H1 (cell line): ENCODE measurements at regions not wholly inside any gene's neighbourhood (a gene's known extent, or its start where the extent isn't known, plus 50 kb on each side); places are given as distances from the start of the nearest gene placed in this dataset.

Source experiments
- CTCF ChIA-PET: fragments of 300-600 bp; sonication (Branson Sonifier 250); formaldehyde crosslinking; loops from one replicate; lab custom pipeline; 2021; ENCODE audit not compliant: partially characterized antibody; lab: Charles Lee
- POLR2A ChIA-PET: fragments of 300-600 bp; sonication (Branson Sonifier 250); formaldehyde crosslinking; loops from one replicate; lab custom pipeline; 2021; ENCODE audit warnings: inconsistent platforms; ENCODE audit not compliant: partially characterized antibody; lab: Charles Lee
- DNase-seq, 2 experiments: peaks; one replicate each; pipeline versions ENCODE4 v3.0.0 to v3.0.0-alpha.2; 2010 to 2022; ENCODE audit warnings: low spot score in 2 of 2, low read depth in 1 of 2, mixed read lengths in 1 of 2
- FAIRE-seq: peaks from 2 replicates; lab custom pipeline; 2011; peaks lifted over from hg19 to GRCh38; lab: Jason Lieb, UNC
- H2AFZ ChIP-seq: 2 replicates; pipeline ENCODE4 v1.8.1; 2012; ENCODE audit warnings: low read length, inconsistent platforms
- H2AK5ac ChIP-seq: 2 replicates; pipeline ENCODE4 v1.6.1; 2013; ENCODE audit warnings: low read depth, low read length
- H2BK120ac ChIP-seq: replicated peaks from 2 replicates; pipeline ENCODE3; 2013; ENCODE audit warnings: low read depth, low read length, inconsistent platforms
- H2BK12ac ChIP-seq: 2 replicates; pipeline ENCODE4 v1.6.1; 2013; ENCODE audit warnings: low read depth, low read length
- H2BK15ac ChIP-seq: 2 replicates; pipeline ENCODE4 v1.6.1; 2013; ENCODE audit warnings: low read length
- H2BK20ac ChIP-seq: 2 replicates; pipeline ENCODE4 v1.6.1; 2013; ENCODE audit warnings: low read length
- H2BK5ac ChIP-seq: 2 replicates; pipeline ENCODE4 v1.6.1; 2013; ENCODE audit warnings: low read depth, low read length
- H3K14ac ChIP-seq: 2 replicates; pipeline ENCODE4 v1.6.1; 2013; ENCODE audit warnings: inconsistent platforms; ENCODE audit not compliant: insufficient read length
- H3K18ac ChIP-seq: 2 replicates; pipeline ENCODE4 v1.6.1; 2013; ENCODE audit warnings: low read length; ENCODE audit errors: extremely low read depth
- H3K23ac ChIP-seq: 2 replicates; pipeline ENCODE4 v1.6.1; 2013; ENCODE audit warnings: inconsistent platforms; ENCODE audit not compliant: insufficient read length
- H3K23me2 ChIP-seq: 2 replicates; pipeline ENCODE4 v1.6.1; 2013; ENCODE audit warnings: low read depth, low read length
- H3K27ac ChIP-seq: 2 replicates; pipeline ENCODE4 v1.6.1; 2011; ENCODE audit warnings: low read depth, low read length, inconsistent platforms
- H3K27me3 ChIP-seq, 4 experiments: replicated peaks in 1 of 4; 1 replicate in 1 of 4; 2 replicates in 3 of 4; pipeline versions ENCODE4 v1.6.1 to v1.8.1; 2011 to 2013; ENCODE audit warnings: low read length in 3 of 4, mild to moderate bottlenecking in 3 of 4, inconsistent platforms in 2 of 4, mixed read lengths in 2 of 4, moderate library complexity in 1 of 4; ENCODE audit not compliant: control insufficient read depth in 3 of 4, insufficient read depth in 3 of 4; ENCODE audit errors: extremely low read depth in 1 of 4
- H3K36me3 ChIP-seq, 4 experiments: 2 replicates each; pipeline versions ENCODE4 v1.6.1 to v1.8.1; 2011 to 2013; ENCODE audit warnings: mild to moderate bottlenecking in 4 of 4, low read length in 3 of 4, moderate library complexity in 2 of 4, control low read depth in 1 of 4, inconsistent platforms in 1 of 4; ENCODE audit not compliant: insufficient read depth in 4 of 4, control insufficient read depth in 2 of 4
- H3K4ac ChIP-seq: replicated peaks from 2 replicates; pipeline ENCODE3; 2013; ENCODE audit warnings: low read length, low read depth, mixed read lengths, inconsistent platforms; ENCODE audit not compliant: insufficient read length
- H3K4me1 ChIP-seq, 4 experiments: replicated peaks in 1 of 4; 1 replicate in 1 of 4; 2 replicates in 3 of 4; pipeline versions ENCODE4 v1.6.1 to v1.8.1; 2011 to 2013; ENCODE audit warnings: low read length in 3 of 4, inconsistent platforms in 2 of 4, mixed read lengths in 1 of 4; ENCODE audit not compliant: insufficient read depth in 4 of 4, control insufficient read depth in 3 of 4
- H3K4me2 ChIP-seq, 2 experiments: 2 replicates each; pipeline versions ENCODE4 v1.6.1 to v1.8.1; 2011 to 2013; ENCODE audit warnings: low read depth in 2 of 2, low read length in 2 of 2, control low read depth in 1 of 2, inconsistent platforms in 1 of 2, mild to moderate bottlenecking in 1 of 2; ENCODE audit not compliant: insufficient read depth in 1 of 2
- H3K4me3 ChIP-seq, 4 experiments: fragments of 200-600, 300-600 bp in 1 of 4; sonication (generic), shearing (Covaris generic), sonication (Bioruptor Twin) in 1 of 4; 2 replicates each; pipeline versions ENCODE4 v1.5.1 to v1.8.1; 2011 to 2016; ENCODE audit warnings: low read length in 4 of 4, low read depth in 3 of 4, control low read depth in 2 of 4, inconsistent platforms in 2 of 4, mild to moderate bottlenecking in 2 of 4, mixed read lengths in 1 of 4, moderate library complexity in 1 of 4; ENCODE audit not compliant: insufficient read depth in 2 of 4; ENCODE audit errors: extremely low read depth in 1 of 4
- H3K56ac ChIP-seq: replicated peaks from 2 replicates; pipeline ENCODE3; 2013; ENCODE audit warnings: low read depth, mild to moderate bottlenecking, mixed read lengths, low read length, inconsistent platforms; ENCODE audit not compliant: insufficient read length
- H3K79me1 ChIP-seq: 2 replicates; pipeline ENCODE4 v1.6.1; 2013; ENCODE audit warnings: low read depth, low read length, control low read depth
- H3K79me2 ChIP-seq, 2 experiments: 2 replicates each; pipeline versions ENCODE4 v1.6.1 to v1.8.1; 2012 to 2013; ENCODE audit warnings: low read length in 2 of 2, mild to moderate bottlenecking in 2 of 2, inconsistent platforms in 1 of 2; ENCODE audit not compliant: insufficient read depth in 2 of 2, control insufficient read depth in 1 of 2
- H3K9ac ChIP-seq, 4 experiments: replicated peaks in 1 of 4; 1 replicate in 1 of 4; 2 replicates in 3 of 4; pipeline versions ENCODE4 v1.6.1 to v1.8.1; 2011 to 2013; ENCODE audit warnings: low read depth in 3 of 4, low read length in 3 of 4, control low read depth in 2 of 4, mild to moderate bottlenecking in 2 of 4, moderate library complexity in 2 of 4, inconsistent platforms in 1 of 4; ENCODE audit errors: extremely low read depth in 1 of 4
- H3K9me3 ChIP-seq, 2 experiments: 2 replicates each; pipeline versions ENCODE4 v1.6.1 to v1.8.1; 2012 to 2013; ENCODE audit warnings: mild to moderate bottlenecking in 2 of 2, moderate library complexity in 2 of 2, control low read depth in 1 of 2, inconsistent platforms in 1 of 2, low read depth in 1 of 2, low read length in 1 of 2, mixed read lengths in 1 of 2; ENCODE audit not compliant: insufficient read depth in 2 of 2
- H4K20me1 ChIP-seq, 2 experiments: replicated peaks in 1 of 2; 2 replicates each; pipeline versions ENCODE3 to v1.8.1; 2011 to 2013; ENCODE audit warnings: inconsistent platforms in 2 of 2, low read length in 2 of 2, mild to moderate bottlenecking in 1 of 2; ENCODE audit not compliant: insufficient read depth in 2 of 2, control insufficient read depth in 1 of 2
- H4K5ac ChIP-seq: 2 replicates; pipeline ENCODE4 v1.6.1; 2013; ENCODE audit warnings: low read length, low read depth, mixed read lengths, inconsistent platforms; ENCODE audit not compliant: insufficient read length
- H4K8ac ChIP-seq: 2 replicates; pipeline ENCODE4 v1.8.0; 2013; ENCODE audit warnings: mild to moderate bottlenecking, moderate library complexity, low read length, inconsistent platforms; ENCODE audit not compliant: insufficient read depth; ENCODE audit errors: extremely low read depth
- H4K91ac ChIP-seq: replicated peaks from 2 replicates; pipeline ENCODE3; 2013; ENCODE audit warnings: low read length, mixed read lengths, inconsistent platforms; ENCODE audit not compliant: insufficient read length
- ATF3 ChIP-seq: IDR thresholded peaks from 2 replicates; pipeline ENCODE4 v1.6.1; 2011; ENCODE audit warnings: low read depth, mild to moderate bottlenecking, low read length; ENCODE audit not compliant: insufficient read depth
- MAFK ChIP-seq: IDR thresholded peaks from 2 replicates; pipeline ENCODE4 v1.6.1; 2012; ENCODE audit warnings: low read depth, mild to moderate bottlenecking, improper control_type of control experiment, low read length
- WGBS, 2 experiments: shearing (Covaris generic) in 1 of 2; methylation state at CpG; one replicate each; pipeline versions ENCODE4 v1.1.6 to v1.1.7; 2013 to 2015; ENCODE audit warnings: low lambda C conversion rate in 2 of 2, mixed read lengths in 2 of 2, inconsistent platforms in 1 of 2, low coverage in 1 of 2, missing lambda C conversion rate in 1 of 2; ENCODE audit not compliant: insufficient replicate concordance in 2 of 2, insufficient coverage in 1 of 2, insufficient read length in 1 of 2; ENCODE audit errors: extremely low coverage in 1 of 2, missing lambda C conversion rate in 1 of 2; 5-methylcytosine and 5-hydroxymethylcytosine counted together

- peaks cover 0 to 1% (median 0%) of the 10 kb centered on the region in 4 experiments; a peak in 1 of 7 replicates for H3K27me3 ChIP-seq
- H3K4me1 ChIP-seq: peaks cover 0 to 5% (median 2%) of the 10 kb centered on the region in 4 experiments; a peak in 2 of 7 replicates
- peaks cover 0 to 1% of the 10 kb centered on the region in 2 experiments for H4K20me1 ChIP-seq
- H3K4me3 ChIP-seq: no peak overlapping the region
- H3K4ac ChIP-seq: no peak overlapping the region
- no peak overlapping the region for H2BK20ac ChIP-seq
- H3K9ac ChIP-seq: no peak overlapping the region
- H2AK5ac ChIP-seq: no peak overlapping the region
- no peaks in the 10 kb centered on the region for H3K23me2 ChIP-seq
- H2AFZ ChIP-seq: no peak overlapping the region
- no peak for FAIRE-seq
- TF ChIP-seq MAFK: no peak
- no peak for TF ChIP-seq ATF3
- no peak overlapping the region for H2BK120ac ChIP-seq
- H3K23ac ChIP-seq: no peak overlapping the region
- no peaks in the 10 kb centered on the region for H3K79me1 ChIP-seq
- POLR2A ChIA-PET: interaction anchor here (1.1 kb wide), 1 partner anchor 11 kb away, joined by 3 read pairs; no protein-coding TSS in a partner anchor
- no peak overlapping the region for H2BK15ac ChIP-seq
- H4K8ac ChIP-seq: no peak overlapping the region
- H3K36me3 ChIP-seq: no peaks in the 10 kb centered on the region
- CTCF ChIA-PET: interaction anchor here (1.0 to 1.5 kb wide), 2 partner anchors 79 to 669 kb away, joined by 3 read pairs; no protein-coding TSS in a partner anchor
- no peak overlapping the region for H4K91ac ChIP-seq
- H4K5ac ChIP-seq: no peak overlapping the region
- H2BK12ac ChIP-seq: no peak overlapping the region
- no peak for DNase-seq
- H3K9me3 ChIP-seq: no peaks in the 10 kb centered on the region
- whole genome bisulfite sequencing, 2 experiments: 74% methylated on average over 6 of the region's 6 CpGs; no CpG with 5 or more reads in 1 of the 2 experiments
- H3K27ac ChIP-seq: no peak overlapping the region
- no peak overlapping the region for H3K14ac ChIP-seq
- no peak overlapping the region for H3K56ac ChIP-seq
- no peaks in the 10 kb centered on the region for H3K79me2 ChIP-seq
- H3K4me2 ChIP-seq: 0 out of 4 replicates have a peak overlapping the region, but pooled peaks of 1 of the 2 experiments have one; percentile 39
- no peak overlapping the region for H2BK5ac ChIP-seq
- no peak overlapping the region for H3K18ac ChIP-seq
These were observed 126.4 kb upstream of the FRY start for GRCh38 chr13:31904941-31905824.
